GM12878 (cell line): ENCODE measurements at regions not wholly inside any gene's neighbourhood (a gene's known extent, or its start where the extent isn't known, plus 50 kb on each side); places are given as distances from the start of the nearest gene placed in this dataset.

Experiments
- ATAC-seq: fragments of 200-7000 bp; cut with Tn5 transposase; 3 replicates; pipeline ENCODE4 v1.9.1; 2020; ENCODE audit warnings: mild to moderate bottlenecking, moderate library complexity
- BruUV-seq: library from RNA; stranded (reverse); fragments of 400-500 nt; replicated peaks from 2 replicates; lab custom pipeline; 2021; lab: Mats Ljungman, UMichigan
- CTCF ChIA-PET: fragments of 300-600 bp; sonication (Branson Sonifier 250); formaldehyde crosslinking; extraction: SDS; loops from one replicate; lab custom pipeline; 2021; ENCODE audit warnings: inconsistent platforms; lab: Yijun Ruan, JAX
- POLR2A ChIA-PET: fragments of 350-600 bp; formaldehyde crosslinking; extraction: SDS; loops from one replicate; lab custom pipeline; 2021; ENCODE audit warnings: inconsistent platforms; lab: Charles Lee
- RAD21 ChIA-PET: fragments of 300-600 bp; sonication (Branson Sonifier 250); formaldehyde crosslinking; loops from one replicate; lab custom pipeline; 2023; ENCODE audit warnings: antibody characterized with exemption; ENCODE audit not compliant: unreplicated experiment; lab: Charles Lee
- SMC1A ChIA-PET: fragments of 300-600 bp; sonication (Branson Sonifier 250); formaldehyde crosslinking; loops from one replicate; lab custom pipeline; 2023; ENCODE audit not compliant: unreplicated experiment, uncharacterized antibody; lab: Charles Lee
- DNase-seq: peaks from one replicate; pipeline ENCODE4 v3.0.0-alpha.2; 2011; ENCODE audit warnings: low read depth, low spot score
- FAIRE-seq: peaks from 3 replicates; lab custom pipeline; 2011; peaks lifted over from hg19 to GRCh38; lab: Jason Lieb, UNC
- H2AFZ ChIP-seq: 2 replicates; pipeline ENCODE4 v1.6.0; 2011; ENCODE audit warnings: low read depth, low read length, control low read depth; ENCODE audit not compliant: control insufficient read depth
- H3K27ac ChIP-seq: 2 replicates; pipeline ENCODE4 v1.5.1; 2011; ENCODE audit warnings: control low read depth; ENCODE audit not compliant: control insufficient read depth, insufficient read depth
- H3K27me3 ChIP-seq, 2 experiments: replicated peaks in 1 of 2; 2 replicates each; pipeline versions ENCODE4 v1.6.0 to v1.6.1; 2011; ENCODE audit warnings: low read length in 1 of 2; ENCODE audit not compliant: control insufficient read depth in 2 of 2, insufficient read depth in 2 of 2
- H3K36me3 ChIP-seq, 2 experiments: 2 replicates each; pipeline ENCODE4 v1.5.1; 2011; ENCODE audit warnings: low read length in 1 of 2; ENCODE audit not compliant: control insufficient read depth in 2 of 2, insufficient read depth in 2 of 2
- H3K4me1 ChIP-seq: 2 replicates; pipeline ENCODE4 v1.6.1; 2011; ENCODE audit warnings: mild to moderate bottlenecking, low read length, moderate library complexity, mixed read lengths; ENCODE audit not compliant: control insufficient read depth, insufficient read depth
- H3K4me2 ChIP-seq: 2 replicates; pipeline ENCODE4 v1.6.0; 2011; ENCODE audit warnings: control low read depth; ENCODE audit not compliant: control insufficient read depth, insufficient read depth
- H3K4me3 ChIP-seq: fragments of 200-600 bp; sonication (generic); 2 replicates; pipeline ENCODE4 v1.5.1; 2016
- H3K79me2 ChIP-seq: 2 replicates; pipeline ENCODE4 v1.6.0; 2011; ENCODE audit warnings: low read length; ENCODE audit not compliant: control insufficient read depth, insufficient read depth
- H3K9ac ChIP-seq: 2 replicates; pipeline ENCODE4 v1.8.0; 2011; ENCODE audit warnings: low read length, control low read depth, mixed read lengths; ENCODE audit not compliant: control insufficient read depth, insufficient read depth
- H3K9me3 ChIP-seq: replicated peaks from 3 replicates; pipeline ENCODE4 v1.5.1; 2011; ENCODE audit warnings: mild to moderate bottlenecking, low read length; ENCODE audit not compliant: control insufficient read depth, insufficient read depth
- H4K20me1 ChIP-seq: 2 replicates; pipeline ENCODE4 v1.6.0; 2011; ENCODE audit not compliant: control insufficient read depth, insufficient read depth
- BMI1 ChIP-seq: fragments of 450-650 bp; IDR thresholded peaks from 2 replicates; pipeline ENCODE4 v1.6.1; 2016; ENCODE audit warnings: mild to moderate bottlenecking, moderate library complexity, borderline replicate concordance
- CEBPB ChIP-seq, 2 experiments: fragments of 150-350 bp in 1 of 2; IDR thresholded peaks; 2 replicates each; pipeline ENCODE4 v1.6.1; 2012 to 2014; ENCODE audit warnings: low read depth in 2 of 2, low read length in 2 of 2, borderline replicate concordance in 1 of 2, inconsistent platforms in 1 of 2
- CHD1 ChIP-seq: IDR thresholded peaks from 2 replicates; pipeline ENCODE4 v1.6.1; 2012; ENCODE audit warnings: low read depth, low read length, improper control_type of control experiment
- CTCF ChIP-seq, 3 experiments: IDR thresholded peaks in 2 of 3; conservative IDR thresholded peaks in 1 of 3; 2 replicates each; pipeline ENCODE4 v1.5.1; 2011; ENCODE audit warnings: low read depth in 3 of 3, low read length in 3 of 3, mild to moderate bottlenecking in 3 of 3, control low read depth in 2 of 3, moderate library complexity in 2 of 3, inconsistent platforms in 1 of 3, mixed read lengths in 1 of 3; ENCODE audit not compliant: control insufficient read depth in 2 of 3, insufficient read depth in 1 of 3; ENCODE audit errors: extremely low read depth in 1 of 3
- FOS ChIP-seq: IDR thresholded peaks from 3 replicates; pipeline ENCODE4 v1.6.1; 2011; ENCODE audit warnings: borderline replicate concordance; ENCODE audit not compliant: insufficient read length; ENCODE audit errors: extremely low read depth
- GABPA ChIP-seq: IDR thresholded peaks from 2 replicates; pipeline ENCODE4 v1.6.1; 2014; ENCODE audit warnings: antibody characterized with exemption, low read depth, mild to moderate bottlenecking, inconsistent platforms
- HSF1 ChIP-seq: fragments of 150-350 bp; IDR thresholded peaks from 2 replicates; pipeline ENCODE4 v1.6.1; 2014; ENCODE audit warnings: mild to moderate bottlenecking, low read depth, low read length
- IKZF2 ChIP-seq, 2 experiments: fragments of 450-650 bp; IDR thresholded peaks; 2 replicates each; pipeline ENCODE4 v1.6.1; 2017; ENCODE audit warnings: mild to moderate bottlenecking in 2 of 2, moderate library complexity in 2 of 2
- JUND ChIP-seq: IDR thresholded peaks from 2 replicates; pipeline ENCODE4 v1.6.1; 2012; ENCODE audit warnings: low read depth, mild to moderate bottlenecking, low read length, improper control_type of control experiment, moderate library complexity
- MTA2 ChIP-seq: fragments of 450-650 bp; IDR thresholded peaks from 2 replicates; pipeline ENCODE4 v1.6.1; 2016; ENCODE audit warnings: low read depth, mild to moderate bottlenecking, moderate library complexity
- MYB ChIP-seq: fragments of 150-350 bp; IDR thresholded peaks from 2 replicates; pipeline ENCODE4 v1.6.1; 2014; ENCODE audit warnings: mild to moderate bottlenecking, low read depth, low read length, borderline replicate concordance
- NRF1 ChIP-seq: conservative IDR thresholded peaks from 2 replicates; pipeline ENCODE4 v1.6.1; 2011; ENCODE audit warnings: mild to moderate bottlenecking, low read depth, low read length, improper control_type of control experiment
- PKNOX1 ChIP-seq: fragments of 450-650 bp; IDR thresholded peaks from 2 replicates; pipeline ENCODE4 v1.6.1; 2016; ENCODE audit warnings: mild to moderate bottlenecking
- RAD21 ChIP-seq: IDR thresholded peaks from 2 replicates; pipeline ENCODE4 v1.6.1; 2011; ENCODE audit warnings: mild to moderate bottlenecking, low read depth, low read length, moderate library complexity; ENCODE audit not compliant: insufficient read depth
- RCOR1 ChIP-seq: conservative IDR thresholded peaks from 2 replicates; pipeline ENCODE4 v1.6.1; 2012; ENCODE audit warnings: low read depth, low read length, improper control_type of control experiment
- SMC3 ChIP-seq: IDR thresholded peaks from 2 replicates; pipeline ENCODE4 v1.6.1; 2011; ENCODE audit warnings: low read length, improper control_type of control experiment, borderline replicate concordance
- TARDBP ChIP-seq: IDR thresholded peaks from 2 replicates; pipeline ENCODE4 v1.6.1; 2016; ENCODE audit warnings: borderline replicate concordance
- TCF12 ChIP-seq: IDR thresholded peaks from 2 replicates; pipeline ENCODE4 v1.6.1; 2011; ENCODE audit warnings: low read depth, mild to moderate bottlenecking, low read length
- USF1 ChIP-seq: IDR thresholded peaks from 2 replicates; pipeline ENCODE4 v1.6.1; 2011; ENCODE audit warnings: borderline replicate concordance, low read depth, mild to moderate bottlenecking, moderate library complexity, mixed read lengths, low read length; ENCODE audit not compliant: insufficient read depth; ENCODE audit errors: extremely low read length
- ZNF24 ChIP-seq: fragments of 450-650 bp; IDR thresholded peaks from 2 replicates; pipeline ENCODE4 v1.6.1; 2017; ENCODE audit warnings: antibody characterized with exemption, mild to moderate bottlenecking
- WGBS: methylation state at CpG from one replicate; pipeline ENCODE4 v1.1.6; 2016; ENCODE audit warnings: low lambda C conversion rate; ENCODE audit not compliant: insufficient replicate concordance, insufficient coverage; ENCODE audit errors: missing lambda C conversion rate; 5-methylcytosine and 5-hydroxymethylcytosine counted together
- in situ Hi-C: fragments of 300-500 bp; cut with MboI; formaldehyde crosslinking; loops from 9 replicates; pipeline ENCODE4 v1.14.3; 2018; ENCODE audit warnings: mixed read lengths
- intact Hi-C: fragments of 100-400 bp; cut with micrococcal nuclease; formaldehyde crosslinking; loops from one replicate; pipeline ENCODE4 v1.14.2; 2022; ENCODE audit not compliant: unreplicated experiment

GRCh38 chr10:4271193-4271592 is 486.2 kb upstream of the KLF6 start:
- no peaks in the 10 kb centered on the region for H3K9me3 ChIP-seq
- H4K20me1 ChIP-seq = no peaks in the 10 kb centered on the region
- H3K4me2 ChIP-seq = no peak overlapping the region
- RAD21 ChIA-PET = no interaction called here
- H3K27me3 ChIP-seq = no peaks in the 10 kb centered on the region; a peak in 1 of 4 replicates
- POLR2A ChIA-PET = no interaction called here
- H3K27ac ChIP-seq = no peak overlapping the region
- CTCF ChIA-PET = no interaction called here
- H3K79me2 ChIP-seq = no peaks in the 10 kb centered on the region
- ATAC-seq (no peak), DNase-seq (no peak), FAIRE-seq (no peak)
- no peaks in the 10 kb centered on the region for H3K4me1 ChIP-seq
- no peaks in the 10 kb centered on the region for H3K36me3 ChIP-seq
- TF ChIP-seq IKZF2 (IDR thresholded peaks at IDR 0.05) (no peak), CEBPB (IDR thresholded peaks at IDR 0.05; ENCODE audit: borderline replicate concordance in 1 of 2, low read depth in 2 of 2, low read length in 2 of 2) (no peak), CTCF (IDR thresholded peaks at IDR 0.05 in 2 of 3, conservative IDR thresholded peaks at IDR 0.05 in 1 of 3; ENCODE audit: control insufficient read depth in 2 of 3, extremely low read depth in 1 of 3, insufficient read depth in 1 of 3, low read depth in 3 of 3, low read length in 3 of 3) (no peak), PKNOX1 (no peak), GABPA (no peak), TCF12 (no peak), USF1 (no peak), ZNF24 (no peak), NRF1 (no peak), RCOR1 (no peak), MYB (no peak), JUND (no peak), MTA2 (no peak), FOS (no peak), CHD1 (no peak), BMI1 (no peak), RAD21 (no peak), SMC3 (no peak), TARDBP (no peak), HSF1 (no peak)
- SMC1A ChIA-PET = no interaction called here
- H3K4me3 ChIP-seq = no peak overlapping the region
- no TSS peak for BruUV-seq
- WGBS = 43% methylated on average over 7 of the region's 7 CpGs
- intact Hi-C loops (no loop called here), in situ Hi-C loops (no loop called here)
- no peak overlapping the region for H3K9ac ChIP-seq
- no peak overlapping the region for H2AFZ ChIP-seq
